Activated T-helper 17 cell treated with anti-CD3 and anti-CD28 coated beads, Interleukin-2, amount 50 U/mL, for 72 hours (primary cell): ENCODE measurements at regions not wholly inside any gene's neighbourhood (a gene's known extent, or its start where the extent isn't known, plus 50 kb on each side); places are given as distances from the start of the nearest gene placed in this dataset.
"Not testable (repeated sequence)": the region's sequence is repeated elsewhere in the genome, so short reads cannot be mapped to it uniquely, and the experiment has no call there.

Source experiments
- ATAC-seq: fragments of 150-1000 bp; cut with Tn5 transposase; replicated peaks from 2 replicates; pipeline ENCODE4 v1.10.0; 2021; ENCODE audit warnings: mild to moderate bottlenecking, moderate library complexity
- H3K27ac Mint-ChIP-seq: one replicate; pipeline ENCODE4 v1.8.0; 2022; ENCODE audit warnings: mixed read lengths
- H3K27me3 Mint-ChIP-seq: one replicate; pipeline ENCODE4 v1.8.0; 2022; ENCODE audit warnings: mixed read lengths
- H3K36me3 Mint-ChIP-seq: one replicate; pipeline ENCODE4 v1.8.0; 2022; ENCODE audit warnings: low read depth, mild to moderate bottlenecking, mixed read lengths
- H3K4me1 Mint-ChIP-seq: one replicate; pipeline ENCODE4 v1.8.0; 2022; ENCODE audit warnings: mixed read lengths
- H3K4me3 Mint-ChIP-seq: one replicate; pipeline ENCODE4 v1.8.0; 2022; ENCODE audit warnings: mild to moderate bottlenecking, mixed read lengths
- H3K9me3 Mint-ChIP-seq: one replicate; pipeline ENCODE4 v1.8.0; 2022; ENCODE audit warnings: mixed read lengths

- Mint-ChIP-seq H3K36me3 (no peaks in the 10 kb centered on the region), H3K4me1 (no peaks in the 10 kb centered on the region), H3K27me3 (no peaks in the 10 kb centered on the region), H3K9me3 (peaks cover 14% of the 10 kb centered on the region), H3K4me3 (no peak overlapping the region), H3K27ac (no peak overlapping the region)
- no peak for ATAC-seq
Observed at GRCh38 chr4:156534205-156534604, 437.4 kb downstream of the PDGFC start.

GRCh38 chr4:156528216-156528615 is 443.4 kb downstream of the PDGFC start:
- no peak overlapping the region for H3K27ac Mint-ChIP-seq
- no peak overlapping the region for H3K4me3 Mint-ChIP-seq
- no peaks in the 10 kb centered on the region for H3K27me3 Mint-ChIP-seq
- H3K9me3 Mint-ChIP-seq, result peaks cover 10% of the 10 kb centered on the region
- no peak for ATAC-seq
- no peaks in the 10 kb centered on the region for H3K36me3 Mint-ChIP-seq
- H3K4me1 Mint-ChIP-seq, result no peaks in the 10 kb centered on the region

GRCh38 chr4:156527237-156527993 is 444.2 kb downstream of the PDGFC start:
- peaks cover 10% of the 10 kb centered on the region for H3K9me3 Mint-ChIP-seq
- H3K4me3 Mint-ChIP-seq, result no peak overlapping the region
- H3K4me1 Mint-ChIP-seq, result no peaks in the 10 kb centered on the region
- ATAC-seq, result no peak
- H3K27ac Mint-ChIP-seq, result no peak overlapping the region
- no peaks in the 10 kb centered on the region for H3K36me3 Mint-ChIP-seq
- H3K27me3 Mint-ChIP-seq, result no peaks in the 10 kb centered on the region

GRCh38 chr4:156523991-156524390 is 447.6 kb downstream of the PDGFC start:
- H3K4me3 Mint-ChIP-seq, result no peak overlapping the region
- no peaks in the 10 kb centered on the region for H3K36me3 Mint-ChIP-seq
- H3K27ac Mint-ChIP-seq, result no peak overlapping the region
- no peaks in the 10 kb centered on the region for H3K4me1 Mint-ChIP-seq
- no peak for ATAC-seq
- H3K9me3 Mint-ChIP-seq, result peaks cover 13% of the 10 kb centered on the region
- H3K27me3 Mint-ChIP-seq, result no peaks in the 10 kb centered on the region

- Mint-ChIP-seq H3K27ac (no peak overlapping the region), H3K4me3 (no peak overlapping the region), H3K36me3 (no peaks in the 10 kb centered on the region), H3K9me3 (peaks cover 8% of the 10 kb centered on the region), H3K4me1 (no peaks in the 10 kb centered on the region), H3K27me3 (no peaks in the 10 kb centered on the region)
- ATAC-seq, result no peak
Observed at GRCh38 chr4:156523492-156523891, 448.1 kb downstream of the PDGFC start.

- no peaks in the 10 kb centered on the region for H3K4me1 Mint-ChIP-seq
- no peak overlapping the region for H3K27ac Mint-ChIP-seq
- no peak overlapping the region for H3K4me3 Mint-ChIP-seq
- H3K36me3 Mint-ChIP-seq, result no peaks in the 10 kb centered on the region
- H3K27me3 Mint-ChIP-seq, result no peaks in the 10 kb centered on the region
- H3K9me3 Mint-ChIP-seq, result peaks cover 7% of the 10 kb centered on the region
- no peak for ATAC-seq
Observed at GRCh38 chr4:156521631-156522030, 450.0 kb downstream of the PDGFC start.

- H3K9me3 Mint-ChIP-seq, result peaks cover 7% of the 10 kb centered on the region
- no peaks in the 10 kb centered on the region for H3K36me3 Mint-ChIP-seq
- no peaks in the 10 kb centered on the region for H3K4me1 Mint-ChIP-seq
- no peak overlapping the region for H3K27ac Mint-ChIP-seq
- H3K4me3 Mint-ChIP-seq, result no peak overlapping the region
- H3K27me3 Mint-ChIP-seq, result no peaks in the 10 kb centered on the region
- ATAC-seq, result no peak
Observed at GRCh38 chr4:156517956-156518355, 453.6 kb downstream of the PDGFC start.

GRCh38 chr4:156517546-156517945 is 454.1 kb downstream of the PDGFC start:
- Mint-ChIP-seq H3K36me3 (no peaks in the 10 kb centered on the region), H3K4me3 (no peak overlapping the region)

GRCh38 chr4:156516698-156517097 is 454.9 kb downstream of the PDGFC start:
- no peaks in the 10 kb centered on the region for H3K36me3 Mint-ChIP-seq
- H3K9me3 Mint-ChIP-seq, result no peaks in the 10 kb centered on the region
- no peak overlapping the region for H3K27ac Mint-ChIP-seq
- no peaks in the 10 kb centered on the region for H3K4me1 Mint-ChIP-seq
- no peak for ATAC-seq
- H3K27me3 Mint-ChIP-seq, result no peaks in the 10 kb centered on the region
- H3K4me3 Mint-ChIP-seq, result no peak overlapping the region

More at GRCh38 chr4:156517546-156517945, 454.1 kb downstream of the PDGFC start:
- Mint-ChIP-seq H3K4me1 (no peaks in the 10 kb centered on the region), H3K27me3 (no peaks in the 10 kb centered on the region), H3K9me3 (peaks cover 6% of the 10 kb centered on the region), H3K27ac (no peak overlapping the region)
- no peak for ATAC-seq

- Mint-ChIP-seq H3K4me3 (no peak overlapping the region), H3K4me1 (no peaks in the 10 kb centered on the region), H3K36me3 (no peaks in the 10 kb centered on the region), H3K27me3 (no peaks in the 10 kb centered on the region), H3K27ac (no peak overlapping the region), H3K9me3 (peaks cover 4% of the 10 kb centered on the region)
- ATAC-seq, result no peak
Observed at GRCh38 chr4:156515295-156515694, 456.3 kb downstream of the PDGFC start.

- Mint-ChIP-seq H3K27me3 (no peaks in the 10 kb centered on the region), H3K36me3 (no peaks in the 10 kb centered on the region), H3K9me3 (peaks cover 14% of the 10 kb centered on the region), H3K4me3 (no peak overlapping the region), H3K4me1 (no peaks in the 10 kb centered on the region), H3K27ac (no peak overlapping the region)
- ATAC-seq, result no peak
Observed at GRCh38 chr4:156512622-156513021, 459.0 kb downstream of the PDGFC start.

- H3K27ac Mint-ChIP-seq, H3K27me3 Mint-ChIP-seq, ATAC-seq, H3K4me3 Mint-ChIP-seq, H3K36me3 Mint-ChIP-seq, H3K4me1 Mint-ChIP-seq: not testable (repeated sequence)
- peaks cover 14% of the 10 kb centered on the region for H3K9me3 Mint-ChIP-seq
Observed at GRCh38 chr4:156509921-156510320, 461.7 kb downstream of the PDGFC start.

GRCh38 chr4:156505341-156505955 is 466.2 kb downstream of the PDGFC start:
- ATAC-seq, result no peak
- Mint-ChIP-seq H3K9me3 (peaks cover 10% of the 10 kb centered on the region), H3K27me3 (no peaks in the 10 kb centered on the region), H3K27ac (no peak overlapping the region), H3K4me1 (no peaks in the 10 kb centered on the region), H3K4me3 (no peak overlapping the region), H3K36me3 (no peaks in the 10 kb centered on the region)

GRCh38 chr4:156503119-156503518 is 468.5 kb downstream of the PDGFC start:
- H3K27ac Mint-ChIP-seq, result no peak overlapping the region
- H3K9me3 Mint-ChIP-seq, result no peaks in the 10 kb centered on the region
- H3K4me1 Mint-ChIP-seq, result no peaks in the 10 kb centered on the region
- no peak overlapping the region for H3K4me3 Mint-ChIP-seq
- no peak for ATAC-seq
- H3K27me3 Mint-ChIP-seq, result no peaks in the 10 kb centered on the region
- no peaks in the 10 kb centered on the region for H3K36me3 Mint-ChIP-seq

- Mint-ChIP-seq H3K9me3 (no peaks in the 10 kb centered on the region), H3K27ac (no peak overlapping the region), H3K4me1 (no peaks in the 10 kb centered on the region), H3K4me3 (no peak overlapping the region), H3K27me3 (no peaks in the 10 kb centered on the region), H3K36me3 (no peaks in the 10 kb centered on the region)
- ATAC-seq, result no peak
Observed at GRCh38 chr4:156501962-156502361, 469.6 kb downstream of the PDGFC start.
